ENCODE measurements at regions not wholly inside any gene's neighbourhood (a gene's known extent, or its start where the extent isn't known, plus 50 kb on each side); places are given as distances from the start of the nearest gene placed in this dataset.

- in situ Hi-C loops (cut with HindIII; ENCODE audit: low pct_unique_long_range_greater_than_20kb, low sequenced_read_pairs): no loop called here
These were observed 283.0 kb downstream of the OLFM3 start for GRCh38 chr1:101713760-101714159.

GRCh38 chr1:101723415-101723814, 273.3 kb downstream of the OLFM3 start:
- no TSS peak for BruUV-seq (replicated peaks)
- ChIA-PET POLR2A (no interaction called here), CTCF (no interaction called here)
- Histone ChIP-seq H3K36me3 (ENCODE audit: control insufficient read depth, insufficient read depth, low read length) (no peaks in the 10 kb centered on the region), H3K4me3 (ENCODE audit: low read depth in 2 of 2, low read length in 2 of 2) (no peak overlapping the region), H3K4me1 (ENCODE audit: control insufficient read depth, insufficient read depth, low read length) (no peaks in the 10 kb centered on the region), H3K9me3 (ENCODE audit: control insufficient read depth, insufficient read depth, low read depth, low read length) (no peaks in the 10 kb centered on the region), H3K27ac (ENCODE audit: low read length) (no peak overlapping the region), H3K27me3 (ENCODE audit: control insufficient read depth, insufficient read depth, low read length) (no peaks in the 10 kb centered on the region)
- intact Hi-C loops (cut with micrococcal nuclease; ENCODE audit: unreplicated experiment) (no loop called here), in situ Hi-C loops (cut with HindIII; ENCODE audit: low pct_unique_long_range_greater_than_20kb, low sequenced_read_pairs) (no loop called here)
- TF ChIP-seq SIN3A (IDR thresholded peaks at IDR 0.05; ENCODE audit: borderline replicate concordance, insufficient read depth, low read depth, low read length): no peak
- TF ChIP-seq REST (IDR thresholded peaks at IDR 0.05; ENCODE audit: insufficient read depth in 1 of 2, low read depth in 2 of 2, low read length in 1 of 2): no peak
- TF ChIP-seq CTCF (IDR thresholded peaks at IDR 0.05): no peak
- TF ChIP-seq TCF7L2 (IDR thresholded peaks at IDR 0.05; ENCODE audit: low read depth, low read length): no peak
- TF ChIP-seq POLR2AphosphoS5 (IDR thresholded peaks at IDR 0.05; ENCODE audit: low read depth, low read length): no peak
- no peak for ATAC-seq
- no peak for DNase-seq (ENCODE audit: low read depth, low spot score)

More at GRCh38 chr1:101713760-101714159, 283.0 kb downstream of the OLFM3 start:
- CTCF ChIA-PET: no interaction called here
- intact Hi-C loops (cut with micrococcal nuclease; ENCODE audit: unreplicated experiment): no loop called here
- ATAC-seq (no peak), DNase-seq (ENCODE audit: low read depth, low spot score) (no peak)
- TF ChIP-seq POLR2AphosphoS5 (IDR thresholded peaks at IDR 0.05; ENCODE audit: low read depth, low read length) (no peak), TCF7L2 (IDR thresholded peaks at IDR 0.05; ENCODE audit: low read depth, low read length) (no peak), SIN3A (IDR thresholded peaks at IDR 0.05; ENCODE audit: borderline replicate concordance, insufficient read depth, low read depth, low read length) (no peak), CTCF (IDR thresholded peaks at IDR 0.05) (no peak), REST (IDR thresholded peaks at IDR 0.05; ENCODE audit: insufficient read depth in 1 of 2, low read depth in 2 of 2, low read length in 1 of 2) (no peak)
- H3K4me3 ChIP-seq (ENCODE audit: low read depth in 2 of 2, low read length in 2 of 2): no peak overlapping the region
- H3K27ac ChIP-seq (ENCODE audit: low read length): no peak overlapping the region
- H3K9me3 ChIP-seq (ENCODE audit: control insufficient read depth, insufficient read depth, low read depth, low read length): no peaks in the 10 kb centered on the region
- no peaks in the 10 kb centered on the region for H3K36me3 ChIP-seq (ENCODE audit: control insufficient read depth, insufficient read depth, low read length)
- POLR2A ChIA-PET: no interaction called here
- no peaks in the 10 kb centered on the region for H3K4me1 ChIP-seq (ENCODE audit: control insufficient read depth, insufficient read depth, low read length)
- no TSS peak for BruUV-seq (replicated peaks)
- H3K27me3 ChIP-seq (ENCODE audit: control insufficient read depth, insufficient read depth, low read length): no peaks in the 10 kb centered on the region

Measured in Panc1 (cell line).